ENCODE measurements at regions not wholly inside any gene's neighbourhood (a gene's known extent, or its start where the extent isn't known, plus 50 kb on each side); places are given as distances from the start of the nearest gene placed in this dataset.

GRCh38 chr21:18759751-18760161 is 356.2 kb upstream of the TMPRSS15 start:
- H3K4me1 ChIP-seq (ENCODE audit: control insufficient read depth in 1 of 2, insufficient read depth in 2 of 2, low read length in 2 of 2): no peaks in the 10 kb centered on the region
- ChIA-PET POLR2A (no interaction called here), CTCF (no interaction called here), RAD21 (ENCODE audit: low non-redundant PET in 1 of 2, low total read pairs in 2 of 2, uncharacterized antibody in 2 of 2, unreplicated experiment in 2 of 2) (no interaction called here)
- ATAC-seq (no peak), DNase-seq (ENCODE audit: low read depth, low spot score) (no peak)
- H3K9me2 ChIP-seq (ENCODE audit: insufficient read depth): no peaks in the 10 kb centered on the region
- peaks cover 9 to 12% of the 10 kb centered on the region in 2 experiments; a peak in 2 of 4 replicates for H3K9me3 ChIP-seq (ENCODE audit: control insufficient read depth in 1 of 2, insufficient read depth in 1 of 2, low read depth in 1 of 2, low read length in 2 of 2)
- no peak overlapping the region for H3K4me3 ChIP-seq (replicated peaks in 1 of 2; ENCODE audit: low read depth in 1 of 2, low read length in 2 of 2)
- H3K79me2 ChIP-seq (ENCODE audit: insufficient read depth, low read length): no peaks in the 10 kb centered on the region
- H3K27me3 ChIP-seq (ENCODE audit: insufficient read depth, low read length): no peaks in the 10 kb centered on the region
- no peak overlapping the region for H3K27ac ChIP-seq (ENCODE audit: low read depth, low read length)
- no TSS peak for BruUV-seq (replicated peaks)
- no peaks in the 10 kb centered on the region for H3K36me3 ChIP-seq (ENCODE audit: control insufficient read depth in 1 of 2, insufficient read depth in 2 of 2, low read length in 2 of 2)
- no peak overlapping the region for H2AFZ ChIP-seq (ENCODE audit: low read depth, low read length, poor library complexity, severe bottlenecking)
- intact Hi-C loops (cut with micrococcal nuclease): no loop called here
- TF ChIP-seq REST (IDR thresholded peaks at IDR 0.05; ENCODE audit: low read depth) (no peak), MAX (IDR thresholded peaks at IDR 0.05) (no peak), YY1 (IDR thresholded peaks at IDR 0.05; ENCODE audit: extremely low read depth, insufficient replicate concordance, low read depth, low read length) (no peak), TCF7L2 (IDR thresholded peaks at IDR 0.05; ENCODE audit: borderline replicate concordance, extremely low read depth, insufficient read depth, insufficient read length) (no peak)
- TF ChIP-seq, protein P1, sequence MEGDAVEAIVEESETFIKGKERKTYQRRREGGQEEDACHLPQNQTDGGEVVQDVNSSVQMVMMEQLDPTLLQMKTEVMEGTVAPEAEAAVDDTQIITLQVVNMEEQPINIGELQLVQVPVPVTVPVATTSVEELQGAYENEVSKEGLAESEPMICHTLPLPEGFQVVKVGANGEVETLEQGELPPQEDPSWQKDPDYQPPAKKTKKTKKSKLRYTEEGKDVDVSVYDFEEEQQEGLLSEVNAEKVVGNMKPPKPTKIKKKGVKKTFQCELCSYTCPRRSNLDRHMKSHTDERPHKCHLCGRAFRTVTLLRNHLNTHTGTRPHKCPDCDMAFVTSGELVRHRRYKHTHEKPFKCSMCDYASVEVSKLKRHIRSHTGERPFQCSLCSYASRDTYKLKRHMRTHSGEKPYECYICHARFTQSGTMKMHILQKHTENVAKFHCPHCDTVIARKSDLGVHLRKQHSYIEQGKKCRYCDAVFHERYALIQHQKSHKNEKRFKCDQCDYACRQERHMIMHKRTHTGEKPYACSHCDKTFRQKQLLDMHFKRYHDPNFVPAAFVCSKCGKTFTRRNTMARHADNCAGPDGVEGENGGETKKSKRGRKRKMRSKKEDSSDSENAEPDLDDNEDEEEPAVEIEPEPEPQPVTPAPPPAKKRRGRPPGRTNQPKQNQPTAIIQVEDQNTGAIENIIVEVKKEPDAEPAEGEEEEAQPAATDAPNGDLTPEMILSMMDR (IDR thresholded peaks at IDR 0.05 in 2 of 3, conservative IDR thresholded peaks at IDR 0.05 in 1 of 3; ENCODE audit: borderline replicate concordance in 1 of 3, insufficient read depth in 1 of 3, low read depth in 2 of 3, low read length in 2 of 3): no peak
- H3K4me2 ChIP-seq (ENCODE audit: low read length): no peak overlapping the region
- H3K9ac ChIP-seq (ENCODE audit: low read length): no peak overlapping the region
- no peaks in the 10 kb centered on the region for H4K20me1 ChIP-seq (ENCODE audit: insufficient read depth)

Data from HCT116 (cell line).